Stimulated activated CD4-positive, alpha-beta T cell treated with anti-CD3 and anti-CD28 coated beads, Interleukin-12 subunit alpha, Interleukin-12 subunit beta, amount 100 ng/mL, for 4 hours (primary cell): ENCODE measurements at regions not wholly inside any gene's neighbourhood (a gene's known extent, or its start where the extent isn't known, plus 50 kb on each side); places are given as distances from the start of the nearest gene placed in this dataset.
"Not testable (repeated sequence)": the region's sequence is repeated elsewhere in the genome, so short reads cannot be mapped to it uniquely, and the experiment has no call there.

ENCODE experiments used
- DNase-seq: peaks from one replicate; pipeline ENCODE4 v3.0.0-alpha.2; 2020

- no peak for DNase-seq
Observed at GRCh38 chr18:997499-997898, 92.8 kb downstream of the ADCYAP1 start.

DNA sequence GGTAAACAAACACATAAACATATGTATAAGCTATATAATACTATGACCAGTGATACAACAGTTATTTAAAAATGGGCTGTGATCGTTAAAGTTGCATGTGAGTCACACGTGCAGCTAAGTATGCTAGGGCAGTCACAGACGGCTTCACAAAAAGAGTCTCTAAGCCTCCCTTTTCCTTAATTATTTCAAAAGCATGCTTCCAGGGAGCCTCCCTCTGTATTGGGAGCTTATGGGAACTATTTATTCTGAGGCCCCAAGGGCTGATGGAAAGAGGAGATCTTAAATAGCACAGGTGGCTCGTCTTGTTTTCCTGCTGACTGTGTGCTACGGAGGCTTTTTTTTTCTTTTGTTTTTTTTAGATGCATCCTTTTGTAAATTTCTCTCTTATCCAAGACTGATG is 94.3 kb downstream of the ADCYAP1 start:
- DNase-seq, result no peak

- no peak for DNase-seq
Observed at GRCh38 chr18:1002653-1003178, 98.0 kb downstream of the ADCYAP1 start.

DNA sequence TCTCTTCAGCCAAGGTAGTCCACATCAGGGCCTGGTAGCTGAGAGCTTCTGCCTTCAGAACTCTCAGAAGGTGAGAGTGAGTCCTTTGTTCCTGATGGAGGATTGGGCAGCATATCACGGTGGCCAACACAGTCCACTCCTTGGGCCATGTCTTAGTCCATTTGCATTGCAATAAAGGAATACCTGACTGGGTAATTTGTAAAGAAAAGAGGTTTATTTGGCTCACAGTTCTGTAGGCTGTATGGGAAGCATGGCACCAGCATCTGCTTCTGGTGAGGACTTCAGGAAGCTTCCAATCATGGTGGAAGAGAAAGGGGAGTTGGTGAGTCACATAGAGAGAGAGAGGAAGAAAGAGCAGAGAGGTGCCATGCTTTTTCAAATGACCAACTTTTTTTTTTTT is 98.8 kb downstream of the ADCYAP1 start:
- DNase-seq, result no peak

DNA sequence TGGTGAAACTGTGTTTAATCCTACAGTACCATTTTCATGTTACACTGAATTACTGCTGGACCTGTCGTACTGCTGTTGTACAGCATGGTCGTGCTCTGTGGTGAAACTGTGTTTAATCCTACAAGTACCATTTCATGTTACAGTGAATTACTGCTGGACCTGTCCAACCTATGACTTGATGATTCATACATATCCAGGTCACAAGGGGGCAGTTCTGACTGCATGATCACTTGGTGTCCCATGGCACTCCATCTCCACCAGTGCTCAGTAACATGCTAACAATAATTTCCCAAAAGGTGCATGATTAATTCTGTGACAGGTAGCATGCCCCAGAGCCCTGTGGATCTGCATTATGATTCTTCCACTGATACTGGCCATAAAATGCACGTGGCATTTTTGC is 101.6 kb downstream of the ADCYAP1 start:
- no peak for DNase-seq

DNA sequence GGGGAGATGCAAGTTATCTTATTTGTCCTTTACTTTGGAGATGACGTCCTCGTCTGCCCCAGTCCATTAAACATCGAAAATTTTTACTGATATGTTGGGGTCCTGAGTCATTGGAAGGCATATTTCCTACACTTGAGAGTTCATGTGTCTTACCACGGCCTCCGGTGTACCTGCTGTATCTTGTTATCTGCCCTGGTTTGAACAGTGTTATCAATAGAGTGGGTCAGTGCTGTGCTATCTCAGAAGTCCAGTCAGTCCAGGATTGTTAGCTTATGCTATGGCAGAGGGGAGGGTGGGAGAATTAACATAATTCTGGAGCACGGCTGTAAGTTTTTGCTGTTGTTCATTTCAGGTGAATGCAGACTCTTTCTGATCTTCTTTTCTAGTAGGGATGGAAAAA is 102.3 kb downstream of the ADCYAP1 start:
- DNase-seq, result no peak

DNA sequence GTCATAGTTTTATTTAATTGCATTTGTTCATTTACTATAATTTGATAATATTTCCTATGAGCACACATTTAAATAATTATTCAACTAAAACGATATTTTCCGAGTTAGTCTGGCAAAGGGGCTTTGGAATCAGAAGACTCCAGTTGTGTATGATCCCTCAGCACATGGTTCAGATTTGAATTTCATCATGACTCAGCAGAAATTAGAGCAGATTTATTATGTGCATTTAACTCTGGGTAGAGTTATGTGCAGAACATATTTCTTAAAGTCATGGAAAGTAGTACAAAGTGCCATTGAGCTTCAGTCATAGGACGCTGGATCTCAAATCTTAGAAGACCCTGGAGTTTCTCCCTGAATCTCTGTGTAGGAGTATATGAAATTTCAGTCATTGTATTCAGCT is 106.7 kb downstream of the ADCYAP1 start:
- no peak for DNase-seq

GRCh38 chr18:1012775-1013174 is 108.1 kb downstream of the ADCYAP1 start:
- no peak for DNase-seq

DNA sequence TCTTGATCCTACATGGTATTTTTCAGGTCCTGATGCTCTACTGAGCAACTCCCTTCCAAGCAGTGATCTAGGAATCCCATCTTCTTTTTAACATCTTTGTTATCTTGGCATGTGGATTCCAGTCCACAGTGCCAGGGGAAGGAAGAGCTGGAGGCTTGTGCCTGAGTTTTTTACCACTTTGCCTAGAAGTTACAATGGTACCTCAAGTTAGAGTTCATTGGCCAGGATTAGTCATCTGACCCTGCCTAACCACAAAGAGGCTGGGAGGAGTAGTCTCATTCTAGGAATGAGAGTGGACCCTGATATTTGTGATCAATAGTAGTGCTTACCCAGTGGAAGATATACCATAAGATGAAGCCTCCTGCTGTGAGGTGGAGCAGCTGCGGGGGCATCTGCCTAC is 109.3 kb downstream of the ADCYAP1 start:
- no peak for DNase-seq

- DNase-seq, result no peak
Observed at GRCh38 chr18:1014509-1014908, 109.8 kb downstream of the ADCYAP1 start.

GRCh38 chr18:1014951-1015624 is 110.4 kb downstream of the ADCYAP1 start:
- no peak for DNase-seq

DNA sequence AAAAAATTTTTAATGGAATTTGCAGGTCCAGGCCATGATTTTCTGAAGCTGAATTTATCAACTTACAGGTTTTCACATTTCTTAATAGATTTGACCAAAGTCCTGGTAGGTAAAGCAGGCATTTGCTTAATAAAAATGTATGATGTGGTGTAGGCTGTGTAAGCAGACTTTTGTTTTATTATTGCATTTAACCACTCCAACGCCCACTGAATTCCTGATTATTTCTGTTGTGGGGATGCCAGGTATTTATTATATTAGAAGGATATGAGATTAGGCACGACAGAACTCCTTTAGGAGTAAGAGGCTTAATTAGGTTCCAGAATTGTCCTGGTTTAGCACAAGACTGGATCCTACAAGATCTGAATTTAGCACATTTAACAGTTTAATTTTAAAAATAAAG is 111.1 kb downstream of the ADCYAP1 start:
- no peak for DNase-seq

- no peak for DNase-seq
Observed at GRCh38 chr18:1017227-1018058, 112.8 kb downstream of the ADCYAP1 start.

- no peak for DNase-seq
Observed at GRCh38 chr18:1018181-1018681, 113.6 kb downstream of the ADCYAP1 start.

- no peak for DNase-seq
Observed at GRCh38 chr18:1019191-1019590, 114.5 kb downstream of the ADCYAP1 start.

DNA sequence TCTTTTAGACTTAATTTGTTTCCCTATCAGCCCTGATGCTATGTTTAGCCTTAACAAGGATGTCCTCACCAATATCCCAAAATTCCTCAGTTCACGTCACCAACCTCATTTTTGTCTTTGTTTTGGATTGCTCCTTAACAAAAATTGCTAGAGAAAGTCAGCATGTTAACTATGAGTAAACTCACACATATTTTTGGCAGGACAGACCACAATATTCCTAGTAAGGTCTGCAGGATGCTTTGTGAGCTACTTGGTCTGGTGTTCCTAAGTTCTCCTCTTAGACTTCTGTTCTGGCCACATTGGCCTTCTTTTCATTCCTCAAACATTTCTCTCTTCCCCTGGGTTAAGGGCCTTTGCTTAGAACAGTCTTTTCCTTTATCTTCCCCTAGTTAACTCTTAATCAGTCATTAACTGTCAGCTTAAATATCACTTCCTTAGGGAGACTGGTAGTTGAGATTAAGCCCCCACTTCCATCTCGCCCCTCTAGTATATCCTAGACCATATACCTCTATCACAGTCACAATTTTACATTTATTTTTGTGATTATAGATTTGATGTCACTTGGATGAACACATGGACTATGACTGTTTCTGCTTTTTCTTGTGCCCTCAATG is 116.2 kb downstream of the ADCYAP1 start:
- DNase-seq, result no peak

DNA sequence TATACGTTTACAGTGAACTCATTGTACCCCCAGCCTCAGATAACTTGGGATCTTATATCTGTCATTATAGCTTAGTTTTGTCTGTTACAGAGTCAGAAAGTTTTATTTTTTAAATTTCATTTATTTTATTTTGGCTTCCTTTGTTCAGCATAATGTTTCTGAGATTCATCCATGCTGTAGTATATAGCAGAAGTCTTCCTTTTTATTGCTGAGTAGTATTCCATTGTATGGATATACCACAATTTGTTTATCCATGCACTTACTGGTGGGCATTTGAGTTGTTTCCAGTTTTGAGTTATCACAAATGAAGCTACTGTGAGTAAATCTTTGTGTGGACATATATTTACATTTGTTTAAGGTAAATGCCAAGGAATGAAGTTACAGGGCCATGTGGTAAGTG is 122.3 kb downstream of the ADCYAP1 start:
- no peak for DNase-seq

- DNase-seq, result not testable (repeated sequence)
Observed at GRCh38 chr18:1033092-1033491, 128.4 kb downstream of the ADCYAP1 start.

DNA sequence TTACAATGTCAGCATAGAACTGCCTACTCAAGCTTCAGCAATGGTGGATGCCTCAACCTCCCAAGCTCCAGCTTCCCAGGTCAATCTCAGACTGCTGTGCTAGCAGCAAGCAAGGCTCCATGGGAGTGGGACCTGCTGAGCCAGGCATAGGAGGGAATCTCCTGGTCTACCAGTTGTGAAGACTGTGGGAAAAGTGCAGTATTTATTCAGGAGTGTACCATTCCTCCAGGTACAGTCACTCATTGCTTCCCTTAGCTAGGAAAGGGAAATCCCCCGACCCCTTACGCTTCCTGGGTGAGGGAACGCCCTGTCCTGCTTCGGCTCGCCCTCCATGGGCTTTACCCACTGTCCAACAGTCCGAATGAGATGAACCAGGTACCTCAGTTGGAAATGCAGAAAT is 130.3 kb downstream of the ADCYAP1 start:
- no peak for DNase-seq

DNA sequence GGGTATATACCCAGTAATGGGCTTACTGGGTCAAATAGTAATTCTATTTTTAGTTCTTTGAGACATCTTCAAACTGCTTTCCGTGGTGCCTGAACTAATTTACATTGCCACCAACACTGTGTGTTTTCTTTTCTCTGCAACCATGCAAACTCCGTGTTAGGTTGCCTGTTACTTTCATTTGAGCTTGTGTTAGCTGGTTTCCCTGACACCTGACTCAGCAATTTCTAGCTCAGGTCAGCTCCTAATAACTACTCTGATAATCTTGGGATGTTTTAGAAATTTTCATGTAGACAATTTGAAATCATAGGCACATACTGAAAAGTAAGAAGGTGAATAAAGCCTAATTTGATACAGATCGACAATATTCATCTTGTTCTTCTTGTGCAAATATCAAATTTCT is 132.3 kb downstream of the ADCYAP1 start:
- DNase-seq, result no peak

DNA sequence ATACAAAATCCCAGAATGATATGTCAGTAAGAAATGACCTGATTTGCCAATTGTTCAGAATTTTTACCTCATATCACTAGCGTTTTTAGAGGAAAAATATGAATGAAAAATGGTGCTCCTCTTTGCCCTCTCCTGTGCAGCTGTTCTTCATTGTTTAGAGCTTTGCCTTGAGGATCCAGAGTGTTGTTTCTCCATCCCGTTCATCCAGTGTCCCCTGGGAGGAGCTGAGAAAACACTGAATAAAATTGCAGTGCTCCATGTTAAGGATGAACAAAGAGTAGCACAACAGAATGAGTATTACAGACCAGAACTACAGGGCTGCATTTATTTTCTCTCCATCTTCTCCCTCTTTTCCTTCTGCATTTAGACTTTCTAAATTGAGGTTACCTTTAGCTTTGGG is 133.1 kb downstream of the ADCYAP1 start:
- DNase-seq, result no peak

DNA sequence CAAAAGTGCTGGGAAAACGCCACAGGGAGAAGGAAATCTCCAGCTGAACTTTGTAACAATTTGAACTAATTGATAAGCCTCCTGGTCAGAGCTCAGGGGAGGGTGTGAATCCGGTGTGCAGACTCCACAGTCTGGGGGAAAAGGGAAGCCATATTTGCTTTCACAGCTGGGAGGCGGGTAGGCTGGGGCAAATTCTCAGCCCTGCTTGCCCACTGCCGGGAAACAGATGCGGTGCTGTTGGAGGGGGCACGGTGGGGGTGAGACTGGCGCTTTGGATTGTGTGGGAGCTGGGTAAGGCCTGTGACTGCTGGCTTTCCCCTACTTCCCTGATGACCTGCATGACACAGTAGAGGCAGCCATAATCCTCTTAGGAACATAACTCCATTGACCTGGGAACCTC is 134.8 kb downstream of the ADCYAP1 start:
- DNase-seq, result no peak

GRCh38 chr18:1043039-1043438 is 138.4 kb downstream of the ADCYAP1 start:
- DNase-seq, result not testable (repeated sequence)

DNA sequence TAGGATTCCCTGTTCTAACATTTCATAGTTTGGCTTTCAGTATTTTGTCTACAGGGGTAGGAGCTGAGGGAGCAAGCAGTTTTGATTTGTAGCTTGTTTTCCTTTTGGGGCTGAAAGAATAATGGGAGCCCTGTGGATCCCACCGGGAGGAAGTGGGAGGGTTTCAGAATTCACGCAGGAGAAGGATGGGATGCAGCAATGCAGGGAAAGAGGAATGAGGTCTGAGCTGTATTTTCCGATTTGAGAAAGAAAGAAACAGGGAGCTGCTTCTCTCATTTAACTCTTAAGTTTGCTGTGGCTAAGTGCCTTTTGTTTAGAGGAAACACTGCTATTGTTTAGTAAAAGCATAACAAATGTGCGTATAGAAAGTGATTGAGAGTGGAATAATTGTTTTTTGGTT is 141.0 kb downstream of the ADCYAP1 start:
- DNase-seq, result no peak
